ENCODE measurements at regions not wholly inside any gene's neighbourhood (a gene's known extent, or its start where the extent isn't known, plus 50 kb on each side); places are given as distances from the start of the nearest gene placed in this dataset.

GRCh38 chr6:74115674-74116073 lies 419.7 kb downstream of the CD109 start:
- intact Hi-C loops (cut with micrococcal nuclease), result no loop called here

DNA sequence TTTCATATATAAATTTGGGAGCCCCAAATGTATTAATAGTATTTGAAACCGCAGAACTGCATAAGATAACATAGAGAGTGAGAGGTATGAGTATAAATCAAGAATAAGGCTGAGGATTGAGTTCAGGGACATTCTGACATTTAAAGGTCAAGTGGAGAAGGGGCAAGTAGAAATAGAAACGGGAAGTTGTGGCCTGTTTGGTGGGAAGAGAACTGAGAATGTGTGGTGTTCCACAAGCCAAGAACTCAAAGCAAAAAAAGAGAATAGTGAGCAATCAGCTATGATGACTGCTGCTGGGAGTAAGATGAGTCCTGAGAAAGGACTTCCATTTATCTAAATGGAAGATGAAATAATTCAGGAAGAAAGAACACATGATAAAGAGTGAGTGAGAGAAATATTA lies 418.4 kb downstream of the CD109 start:
- intact Hi-C loops (cut with micrococcal nuclease), result no loop called here

DNA sequence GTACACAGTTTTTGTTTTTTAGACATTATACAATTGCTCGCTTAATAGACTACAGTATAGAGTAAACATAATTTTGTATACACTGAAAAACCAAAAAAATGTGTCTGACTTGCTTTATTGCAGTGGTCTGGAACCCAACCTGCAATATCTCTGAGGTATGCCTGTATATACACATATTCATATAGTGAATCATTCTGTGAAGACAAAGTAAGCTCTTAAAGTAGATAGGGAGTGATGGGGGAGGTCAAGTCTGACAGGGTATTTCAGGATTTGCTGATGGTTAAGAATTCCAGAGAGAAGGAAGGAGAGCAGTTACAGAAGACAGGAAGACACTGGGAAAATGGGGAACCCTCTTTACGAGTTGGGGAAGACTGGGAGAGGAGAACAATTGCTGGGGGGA lies 417.9 kb downstream of the CD109 start:
- intact Hi-C loops (cut with micrococcal nuclease), result no loop called here

DNA sequence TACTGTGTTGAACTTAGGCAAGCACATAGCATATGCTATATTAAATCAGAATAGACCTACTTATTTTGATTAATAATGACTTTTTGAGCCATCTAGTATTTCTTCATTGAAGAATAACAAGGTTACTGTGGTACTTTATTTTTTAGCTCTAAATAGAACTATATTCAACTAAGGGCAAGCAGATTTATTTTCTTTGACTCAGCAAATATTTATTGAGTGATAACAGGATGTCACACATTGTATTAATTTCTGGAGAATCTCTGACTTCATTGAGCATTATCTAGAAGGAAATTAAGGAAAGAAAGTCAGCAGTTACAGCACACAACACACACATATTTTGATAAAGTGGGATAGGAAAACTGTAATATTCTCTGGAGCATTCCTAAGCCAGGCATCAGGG lies 407.4 kb downstream of the CD109 start:
- intact Hi-C loops (cut with micrococcal nuclease), result no loop called here

- intact Hi-C loops (cut with micrococcal nuclease), result no loop called here
Observed at GRCh38 chr6:74100719-74101287, 404.8 kb downstream of the CD109 start.

DNA sequence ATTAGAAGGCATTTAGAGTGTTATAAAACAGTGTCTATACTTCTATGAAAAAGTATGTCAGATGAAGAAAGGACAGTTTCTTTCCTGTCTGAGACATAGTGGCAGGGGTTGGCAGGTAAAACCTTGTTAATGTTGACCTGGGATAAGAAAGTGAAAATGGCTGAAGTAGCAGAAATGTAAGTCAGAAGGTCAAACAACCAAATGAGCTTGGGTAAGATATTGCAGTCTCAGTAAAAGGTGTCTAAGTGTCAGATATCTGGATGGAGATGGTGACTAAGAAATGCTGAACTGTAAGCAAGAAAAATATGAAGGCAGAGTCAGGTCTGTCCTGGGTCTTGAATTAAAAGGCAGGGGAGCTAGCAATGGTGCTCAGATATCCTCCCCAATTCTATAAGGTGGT lies 400.3 kb downstream of the CD109 start:
- intact Hi-C loops (cut with micrococcal nuclease), result no loop called here

- intact Hi-C loops (cut with micrococcal nuclease), result no loop called here
Observed at GRCh38 chr6:74093361-74093760, 397.4 kb downstream of the CD109 start.

GRCh38 chr6:74091794-74092157 lies 395.8 kb downstream of the CD109 start:
- intact Hi-C loops (cut with micrococcal nuclease), result loop anchor here (1.0 to 2.0 kb wide), 3 partner anchors 352 to 1435 kb away; no protein-coding TSS in a partner anchor

DNA sequence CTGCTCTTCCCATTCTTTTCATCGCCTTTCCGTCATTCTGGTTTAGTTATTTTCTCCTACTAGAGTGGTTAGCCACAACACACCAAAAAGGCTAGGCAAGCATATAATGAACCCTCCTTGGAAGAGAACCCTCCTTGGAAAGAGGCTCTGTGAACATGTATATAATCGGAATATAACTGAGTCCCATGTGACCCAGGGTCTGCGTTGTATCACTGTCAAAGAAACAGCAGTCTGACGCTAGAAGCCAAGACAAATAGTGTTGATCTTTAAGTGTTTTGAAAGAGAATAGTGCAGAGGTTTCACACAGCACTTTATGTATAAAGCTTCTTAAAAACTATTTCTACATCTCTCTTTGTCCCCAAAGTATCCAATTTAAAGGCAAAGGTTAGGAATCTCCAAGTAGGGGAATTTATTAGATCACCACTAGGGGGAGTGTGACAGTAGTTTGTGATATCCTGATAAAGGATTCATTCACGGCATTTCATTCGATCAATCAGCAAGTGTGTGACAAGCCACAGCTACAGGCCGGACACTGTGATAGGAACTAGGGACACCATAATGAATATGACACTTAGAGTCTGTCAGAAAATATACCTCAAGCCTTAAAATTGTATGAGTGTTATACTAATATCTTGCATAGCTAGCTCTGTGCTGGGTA lies 395.3 kb downstream of the CD109 start:
- intact Hi-C loops (cut with micrococcal nuclease), result loop anchor here (1.0 to 2.0 kb wide), 3 partner anchors 352 to 1436 kb away; no protein-coding TSS in a partner anchor

- intact Hi-C loops (cut with micrococcal nuclease), result no loop called here
Observed at GRCh38 chr6:74087899-74088298, 391.9 kb downstream of the CD109 start.

DNA sequence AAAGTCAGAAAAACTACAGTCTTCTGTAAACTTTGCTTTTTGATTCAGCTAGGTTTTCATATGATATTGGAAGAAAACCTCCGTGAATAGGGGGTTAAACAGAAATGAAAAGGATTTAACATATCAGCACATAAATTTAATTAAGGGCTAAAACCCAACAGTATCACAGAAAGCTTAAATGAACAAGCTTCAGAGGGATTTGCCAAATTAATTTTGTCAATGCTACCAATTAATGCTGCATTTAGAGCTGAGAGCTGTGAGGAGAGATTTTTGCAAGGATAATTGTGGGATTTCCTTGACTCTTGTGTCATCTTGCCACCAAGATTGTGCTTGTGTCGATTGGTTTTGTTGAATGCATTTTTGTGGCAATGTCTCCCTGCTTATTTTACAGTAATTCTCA lies 379.9 kb downstream of the CD109 start:
- intact Hi-C loops (cut with micrococcal nuclease), result no loop called here

DNA sequence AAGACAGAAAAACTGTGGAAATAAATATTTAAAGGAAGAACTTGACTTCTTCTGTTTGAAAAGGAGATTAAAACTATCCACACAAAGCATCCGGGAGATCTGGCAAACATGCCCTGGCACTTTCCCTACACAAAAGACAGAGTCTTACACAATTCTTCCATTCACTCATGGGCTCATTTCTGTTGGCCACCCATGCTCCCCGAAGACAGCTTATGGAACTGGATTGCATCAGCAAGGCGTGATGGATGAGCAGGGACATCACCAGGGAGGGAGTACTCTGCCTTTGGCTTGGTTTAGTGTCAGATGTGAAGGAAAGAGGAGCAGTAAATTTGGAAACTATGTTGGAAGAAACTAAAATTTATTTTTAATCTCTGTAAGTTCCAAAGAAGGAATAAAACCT lies 379.3 kb downstream of the CD109 start:
- intact Hi-C loops (cut with micrococcal nuclease), result no loop called here

DNA sequence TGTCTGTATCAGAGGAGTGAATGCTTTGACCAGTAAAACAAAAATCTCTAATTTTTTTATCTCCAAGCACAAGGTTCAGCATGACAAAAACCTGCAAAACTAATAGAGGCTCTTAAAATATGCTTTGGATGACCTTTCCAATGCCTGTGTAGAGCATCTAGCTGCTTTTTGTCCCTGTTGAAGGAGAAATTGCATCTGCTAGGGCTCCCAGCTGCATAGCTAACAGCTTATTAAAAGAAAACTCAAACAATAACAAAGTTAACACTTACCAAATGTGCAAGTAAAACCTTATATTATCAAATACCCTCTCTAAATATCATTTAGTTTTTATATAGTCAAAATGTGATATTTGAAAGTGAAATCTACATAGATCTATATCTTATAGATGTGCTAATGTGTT lies 378.6 kb downstream of the CD109 start:
- intact Hi-C loops (cut with micrococcal nuclease), result no loop called here

DNA sequence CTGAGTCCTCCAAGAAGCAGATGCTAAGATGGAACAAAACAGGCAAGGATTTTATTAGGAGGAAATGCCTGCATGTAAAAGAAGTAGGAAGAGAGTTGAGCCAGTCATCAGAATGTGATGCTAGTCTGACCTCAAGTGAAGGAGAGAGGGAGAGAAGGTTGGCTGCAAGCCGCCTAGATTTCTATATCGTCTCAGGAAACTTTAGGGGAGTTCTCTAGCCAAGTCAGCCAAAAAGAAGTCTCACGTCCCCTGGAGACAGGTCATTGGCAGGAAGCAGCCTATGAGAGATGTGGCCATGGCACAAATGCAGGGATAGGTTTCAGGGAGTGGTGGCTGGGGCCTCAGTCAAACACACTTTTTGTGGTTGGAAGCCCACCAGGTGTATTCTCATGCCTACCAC lies 378.0 kb downstream of the CD109 start:
- intact Hi-C loops (cut with micrococcal nuclease), result no loop called here

DNA sequence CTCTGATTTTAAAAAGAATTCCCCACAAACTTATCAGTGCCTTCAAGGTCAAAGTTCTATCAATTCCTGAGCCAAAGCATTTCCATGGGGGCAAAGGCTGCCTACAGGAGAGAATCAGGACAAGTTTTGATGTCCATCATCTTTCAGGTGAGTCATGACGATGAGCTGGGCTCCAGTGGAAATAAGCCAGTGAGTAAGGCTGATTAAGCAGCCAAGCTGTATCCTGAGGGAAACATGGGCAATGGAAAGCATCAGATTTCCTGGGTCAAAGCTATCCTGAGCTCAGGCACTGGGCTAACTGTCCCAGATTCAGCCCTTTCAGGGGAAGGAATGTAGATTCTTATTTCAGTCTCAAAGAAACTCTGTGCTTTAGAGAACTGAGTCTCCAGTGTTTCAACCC lies 377.4 kb downstream of the CD109 start:
- intact Hi-C loops (cut with micrococcal nuclease), result no loop called here

GRCh38 chr6:74071214-74071613 lies 375.2 kb downstream of the CD109 start:
- intact Hi-C loops (cut with micrococcal nuclease), result no loop called here

GRCh38 chr6:74070711-74071110 lies 374.7 kb downstream of the CD109 start:
- intact Hi-C loops (cut with micrococcal nuclease), result no loop called here

DNA sequence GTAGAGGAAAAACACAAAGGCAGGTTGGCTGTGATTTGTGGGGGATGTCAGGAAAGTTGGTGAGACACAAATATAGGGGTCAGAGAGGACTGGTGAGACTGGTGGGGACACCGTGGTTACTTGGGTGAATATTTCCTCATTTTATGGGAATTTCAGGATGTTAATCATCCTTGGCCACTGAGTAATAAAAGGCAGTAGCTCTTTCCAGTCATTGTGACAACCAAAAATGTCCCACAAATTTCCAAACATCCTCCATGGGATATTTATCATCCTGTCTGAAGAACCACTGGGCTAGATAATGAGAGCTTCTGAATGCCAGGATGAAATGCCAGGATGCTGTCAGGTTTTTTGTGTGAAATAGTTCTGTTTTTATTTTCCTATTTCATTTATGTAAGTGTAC lies 374.1 kb downstream of the CD109 start:
- intact Hi-C loops (cut with micrococcal nuclease), result no loop called here

DNA sequence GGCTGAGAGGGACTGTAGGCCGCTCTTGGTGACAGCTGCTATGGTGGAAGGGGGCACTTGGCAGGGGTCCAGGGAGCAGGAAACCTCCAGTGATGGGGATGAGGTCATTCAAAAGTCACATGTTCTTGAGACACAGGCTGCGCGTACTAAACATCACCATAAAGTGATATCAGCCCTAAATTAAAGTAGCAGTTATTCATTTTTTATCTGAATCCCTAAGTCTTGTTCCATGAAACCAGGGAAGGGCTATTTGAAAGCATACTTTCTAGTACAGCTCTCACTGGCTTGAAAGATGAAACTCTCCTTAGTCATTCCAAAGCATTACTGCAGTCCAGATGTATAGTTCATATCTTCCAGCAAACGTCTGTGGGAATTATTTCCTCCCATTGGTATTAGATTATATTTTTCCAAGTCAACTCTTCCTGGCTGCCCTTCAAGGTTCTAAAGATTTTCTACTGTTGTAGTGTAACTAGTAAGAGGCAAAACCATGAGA lies 373.1 kb downstream of the CD109 start:
- intact Hi-C loops (cut with micrococcal nuclease), result no loop called here

DNA sequence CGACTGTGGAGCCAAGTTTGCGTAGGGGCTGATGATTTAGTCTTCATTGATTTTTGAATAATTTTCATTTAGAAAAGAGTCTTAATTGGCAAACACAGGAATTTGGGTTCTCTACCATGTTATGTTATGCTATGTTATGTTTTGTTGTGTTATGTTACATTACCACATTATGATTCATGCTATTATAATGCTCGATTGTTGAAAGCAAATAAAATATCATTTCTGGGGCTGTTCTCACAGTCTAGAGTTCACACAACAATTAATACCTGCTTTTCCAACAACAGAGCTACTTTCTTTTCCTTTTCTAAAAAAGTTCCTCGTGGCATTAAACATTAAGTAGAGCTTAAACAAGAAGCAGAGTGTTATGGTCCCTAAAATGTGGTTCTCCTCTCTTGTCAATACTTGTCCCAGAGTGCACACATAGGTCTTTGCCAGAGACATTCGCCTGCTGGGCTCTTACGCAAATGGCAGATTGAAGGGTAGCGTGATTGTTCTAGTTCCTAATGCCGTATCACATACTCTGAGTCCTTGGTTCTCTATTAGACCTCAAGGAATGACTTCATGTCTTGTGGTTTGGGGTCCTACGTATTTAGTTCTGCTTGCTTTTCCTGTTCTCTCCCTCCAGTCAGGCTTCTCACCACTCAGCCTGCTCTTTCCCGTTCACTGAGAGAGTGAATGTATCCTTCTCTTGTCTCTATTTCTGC lies 370.3 kb downstream of the CD109 start:
- intact Hi-C loops (cut with micrococcal nuclease), result no loop called here

- intact Hi-C loops (cut with micrococcal nuclease), result no loop called here
Observed at GRCh38 chr6:74065705-74066104, 369.7 kb downstream of the CD109 start.

DNA sequence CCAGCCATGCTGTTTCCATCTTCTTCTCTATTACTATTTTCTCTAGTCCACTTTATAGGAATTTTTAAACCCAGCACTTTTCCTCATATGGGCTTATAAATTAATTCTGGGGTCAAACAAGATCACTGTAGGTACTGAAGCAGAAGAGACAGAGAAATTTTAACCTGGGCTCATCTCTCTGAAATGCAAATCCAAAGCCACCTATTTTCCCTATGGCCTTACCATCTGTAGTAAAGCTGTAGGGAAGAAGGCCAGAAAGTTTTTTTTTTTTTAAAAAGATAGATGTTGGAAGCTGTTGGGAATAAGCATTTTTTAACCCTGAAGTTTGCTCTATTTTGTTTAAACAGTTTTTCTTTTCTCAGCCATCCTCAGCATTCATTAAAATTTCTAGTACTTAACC lies 367.4 kb downstream of the CD109 start:
- intact Hi-C loops (cut with micrococcal nuclease), result no loop called here

DNA sequence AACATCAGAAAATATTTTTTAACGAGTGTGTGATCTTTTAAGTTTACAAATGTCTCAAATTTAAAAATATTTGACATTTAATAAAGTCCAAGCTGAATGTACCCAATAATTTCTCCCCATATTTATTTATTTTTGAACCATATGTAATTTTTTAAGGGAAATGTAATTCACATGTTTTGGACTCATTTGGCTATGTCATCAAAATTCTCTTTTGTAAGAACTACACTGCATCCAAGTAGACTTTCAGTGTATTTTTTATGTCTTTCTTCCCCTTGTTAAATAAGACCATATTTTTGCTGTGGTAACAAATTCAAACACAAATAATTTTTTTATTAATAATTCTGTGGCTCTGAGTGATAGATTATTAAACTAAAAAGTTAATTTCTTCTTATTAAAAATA lies 365.2 kb downstream of the CD109 start:
- intact Hi-C loops (cut with micrococcal nuclease), result no loop called here

All from T-helper 2 cell treated with Interferon-gamma antibody and Interleukin-4, amounts not matched to agents 100 ng/mL and 5 ng/mL, for 36 hours (primary cell).